Fibroblast of skin of abdomen (primary cell): ENCODE measurements at regions not wholly inside any gene's neighbourhood (a gene's known extent, or its start where the extent isn't known, plus 50 kb on each side); places are given as distances from the start of the nearest gene placed in this dataset.
A peak's percentile ranks its signal among the peaks of the same experiment; 100 is the strongest.

Source experiments
- DNase-seq: peaks from one replicate; pipeline ENCODE4 v3.0.0-alpha.2; 2013

- DNase-seq: no peak
Measured at GRCh38 chr2:111219285-111219684, 98.6 kb downstream of the BCL2L11 start.

- DNase-seq: no peak
Measured at GRCh38 chr2:111219734-111220505, 99.2 kb downstream of the BCL2L11 start.

- DNase-seq: no peak
Measured at GRCh38 chr2:111220962-111221361, 100.2 kb downstream of the BCL2L11 start.

DNA sequence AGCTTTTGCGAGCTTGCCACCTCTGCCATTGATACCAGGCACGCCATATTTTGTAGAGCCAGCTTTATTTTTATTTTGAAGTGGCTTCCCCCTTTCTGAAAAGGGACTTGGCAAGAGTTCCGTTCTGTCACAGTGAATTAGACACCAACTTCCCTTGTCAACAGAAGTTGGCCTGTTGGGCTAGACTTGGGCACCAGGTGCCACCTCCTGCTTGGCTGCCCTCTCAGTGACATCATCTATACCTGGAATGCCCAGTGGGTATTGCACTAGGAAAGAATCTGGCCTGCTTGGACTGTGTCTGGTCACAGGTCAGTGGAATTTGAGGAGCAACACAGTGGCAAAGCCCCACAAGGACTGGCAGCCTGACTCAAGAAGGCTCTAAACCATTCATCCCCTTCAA is 101.0 kb downstream of the BCL2L11 start:
- DNase-seq: no peak

DNA sequence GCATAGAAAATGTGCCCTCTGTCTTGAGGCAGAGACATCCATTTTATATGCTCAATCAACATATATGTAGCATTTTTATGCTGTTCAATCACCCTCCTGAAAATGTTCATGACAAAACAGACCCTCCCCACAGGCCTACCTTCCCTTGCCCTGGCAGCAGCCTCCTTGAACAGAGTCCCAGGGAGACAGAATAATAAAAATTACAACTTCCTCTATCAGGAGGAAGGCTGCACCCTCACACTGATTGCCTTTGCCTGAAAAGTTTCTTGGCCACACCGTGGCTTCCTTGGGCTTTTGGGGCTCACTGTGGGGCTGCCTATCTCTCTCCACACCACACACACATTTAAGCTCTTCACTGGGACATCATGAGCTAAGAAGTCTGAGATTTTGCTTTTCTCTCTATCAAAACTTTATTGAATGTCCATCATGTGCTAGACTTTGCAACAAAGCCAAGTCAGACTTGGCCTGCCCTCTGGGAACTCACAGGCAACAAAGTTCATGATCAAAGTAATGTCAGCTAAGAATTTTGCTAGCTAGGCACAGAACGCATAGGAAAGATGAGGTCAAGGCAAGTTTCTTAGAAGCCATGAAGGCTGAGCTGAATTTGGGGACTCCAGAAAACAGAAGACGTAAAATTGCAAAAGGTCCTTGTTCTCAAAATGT is 101.6 kb downstream of the BCL2L11 start:
- DNase-seq: no peak

GRCh38 chr2:111225856-111226255 is 105.1 kb downstream of the BCL2L11 start:
- no peak for DNase-seq

DNA sequence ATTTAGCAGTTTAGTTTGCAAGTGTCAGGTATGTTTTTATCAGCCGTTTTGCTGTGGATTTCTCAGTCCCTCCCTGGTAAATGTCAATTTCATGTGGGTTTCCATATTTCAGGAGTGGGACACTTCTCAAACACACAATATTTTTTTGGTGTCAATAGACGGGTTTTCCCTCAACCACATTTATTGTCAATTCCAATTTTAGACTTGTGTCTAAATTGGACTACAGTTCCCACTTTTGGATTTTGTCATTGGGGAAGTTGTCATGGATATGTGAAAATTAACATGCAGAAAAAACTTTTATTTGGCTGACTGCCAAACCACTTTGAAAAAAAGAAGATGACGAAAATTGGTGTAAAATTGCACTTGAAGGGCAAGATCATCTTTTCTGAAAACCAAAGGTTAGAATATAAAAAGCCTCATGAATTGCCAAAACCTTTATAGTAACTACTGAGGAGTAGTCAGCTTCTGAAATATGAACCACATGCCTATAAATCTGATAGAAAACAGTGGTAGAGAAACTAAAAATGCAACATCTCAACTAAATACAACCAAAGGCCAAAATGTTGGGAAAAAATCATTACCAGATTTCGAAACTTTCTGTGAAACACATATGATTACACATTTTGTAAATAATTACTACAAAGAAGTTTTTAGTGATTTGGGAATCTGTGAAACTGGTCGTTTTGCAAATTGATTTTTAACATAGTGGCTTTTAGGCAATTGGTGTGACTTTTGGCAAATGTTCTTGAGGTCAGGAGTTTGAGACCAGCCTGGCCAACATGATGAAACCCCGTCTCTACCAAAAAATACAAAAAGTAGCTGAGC is 106.4 kb downstream of the BCL2L11 start:
- DNase-seq: peak; percentile 79

DNA sequence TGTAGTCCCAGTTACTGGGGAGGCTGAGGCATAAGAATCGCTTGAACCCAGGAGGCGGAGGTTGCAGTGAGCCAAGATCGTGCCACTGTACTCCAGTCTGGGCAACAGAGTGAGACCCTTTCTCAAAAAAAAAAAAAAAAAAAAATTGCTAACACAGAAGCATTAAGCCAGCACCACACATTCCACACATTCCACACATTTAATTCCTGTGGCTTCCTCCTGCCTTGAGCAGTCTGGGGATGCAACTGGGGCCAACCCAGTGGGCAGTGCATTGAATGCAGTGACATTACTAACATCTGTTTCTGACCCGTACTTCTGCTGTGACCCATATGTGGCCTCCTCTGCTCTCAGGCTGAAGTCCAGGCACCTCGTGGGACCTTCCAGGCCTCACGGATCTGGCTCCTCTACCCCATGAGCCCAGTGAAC is 107.0 kb downstream of the BCL2L11 start:
- peak; percentile 91 for DNase-seq

GRCh38 chr2:111231532-111232252 is 111.0 kb downstream of the BCL2L11 start:
- DNase-seq: no peak

DNA sequence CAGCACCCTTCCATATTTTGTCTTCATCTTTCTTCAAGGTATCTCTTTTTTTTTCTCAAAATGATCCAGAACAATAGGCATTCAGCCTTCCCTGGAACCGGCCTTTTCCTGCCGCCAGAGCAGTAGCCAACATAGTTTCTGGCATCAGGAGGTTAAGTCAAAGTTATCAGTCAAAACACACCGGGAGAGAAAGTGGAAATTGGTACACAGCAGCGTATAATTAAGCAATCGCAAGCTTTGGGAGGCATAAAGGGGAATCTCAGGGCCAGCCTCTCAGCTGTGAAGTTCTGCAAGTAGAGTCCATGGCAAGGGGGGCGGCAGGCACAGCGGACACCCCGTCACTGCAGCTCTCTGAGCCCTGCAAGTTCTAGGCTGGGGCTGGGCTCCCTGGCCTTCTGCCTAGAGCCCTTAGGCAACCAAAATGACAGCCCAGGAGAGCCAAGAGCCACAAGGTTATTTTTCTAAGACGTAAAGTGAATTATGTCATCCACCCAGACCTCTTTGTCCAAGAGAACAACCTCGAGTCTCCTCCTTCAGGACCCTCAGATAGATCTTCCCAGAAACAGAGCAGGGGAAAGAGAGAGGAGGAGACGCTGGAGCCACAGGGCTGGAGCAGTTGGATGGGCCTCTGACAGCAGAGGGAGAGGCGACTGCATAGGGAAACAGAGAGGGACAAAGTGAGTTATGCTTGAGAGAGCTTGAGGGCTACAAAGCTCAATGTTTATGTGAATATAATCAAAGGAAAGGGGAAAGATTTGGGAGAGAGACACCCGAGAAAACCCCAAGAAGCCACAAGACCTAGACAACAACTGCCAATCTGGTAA is 114.7 kb downstream of the BCL2L11 start:
- DNase-seq: no peak

- no peak for DNase-seq
Measured at GRCh38 chr2:111236025-111236424, 115.3 kb downstream of the BCL2L11 start.

GRCh38 chr2:111238296-111238695 is 117.6 kb downstream of the BCL2L11 start:
- DNase-seq: no peak

- no peak for DNase-seq
Measured at GRCh38 chr2:111239107-111239506, 118.4 kb downstream of the BCL2L11 start.

GRCh38 chr2:111239581-111240249 is 119.0 kb downstream of the BCL2L11 start:
- no peak for DNase-seq

DNA sequence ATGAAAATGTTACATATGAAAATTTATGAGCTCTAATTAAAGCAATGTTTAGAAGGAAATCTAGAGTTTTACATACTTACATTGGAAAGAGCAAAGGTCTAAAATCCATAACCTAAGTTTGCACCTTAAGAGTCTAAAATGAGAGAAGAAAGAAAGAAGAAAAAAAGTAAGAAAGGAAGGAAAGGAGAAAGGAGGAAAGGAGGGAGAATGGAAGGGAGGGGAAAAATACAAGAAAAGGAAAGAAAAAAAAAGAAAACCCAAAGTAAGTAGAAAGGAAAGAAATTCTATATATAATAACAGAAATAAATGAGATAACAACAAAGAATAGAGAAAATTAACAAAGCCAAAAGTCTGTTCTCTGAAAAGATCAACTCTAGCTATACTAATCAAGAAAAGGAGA is 122.6 kb downstream of the BCL2L11 start:
- DNase-seq: no peak

DNA sequence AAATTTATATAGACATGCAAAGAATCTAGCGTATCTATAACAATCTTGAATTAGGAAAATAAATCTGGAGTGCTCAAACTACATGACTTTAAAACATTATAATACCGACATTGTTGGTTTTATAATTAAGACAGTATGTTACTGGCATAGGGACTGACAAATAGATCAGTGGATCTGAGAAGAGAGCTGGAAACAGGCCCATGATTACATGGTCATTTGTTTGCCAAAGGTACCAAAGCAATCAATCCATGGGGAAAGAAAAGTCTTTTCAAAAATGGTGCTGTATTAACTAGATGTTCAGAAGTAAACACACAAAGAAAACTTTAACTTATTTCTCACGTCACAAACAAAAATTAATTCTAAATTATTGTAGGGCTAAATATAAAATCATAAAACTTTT is 124.2 kb downstream of the BCL2L11 start:
- no peak for DNase-seq

GRCh38 chr2:111246620-111247061 is 125.9 kb downstream of the BCL2L11 start:
- no peak for DNase-seq

DNA sequence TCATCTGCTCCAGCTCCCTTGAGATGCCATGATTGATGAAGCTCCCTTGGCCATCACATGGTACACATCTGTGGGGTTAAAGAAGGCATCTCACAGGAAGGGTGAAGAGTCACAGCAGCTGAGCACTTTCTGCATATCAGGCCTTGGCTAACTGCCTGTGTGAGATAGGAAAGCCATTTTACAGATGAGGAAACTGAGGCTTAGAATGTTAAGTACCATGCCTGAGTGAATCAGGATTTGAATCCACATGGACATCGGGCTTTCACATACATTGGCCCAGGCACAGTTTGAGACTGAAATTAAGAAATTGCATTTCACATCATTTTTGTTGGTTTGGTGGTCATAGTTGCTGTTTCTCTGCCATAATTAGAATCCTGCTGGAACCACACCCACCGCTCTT is 126.8 kb downstream of the BCL2L11 start:
- DNase-seq: no peak

- no peak for DNase-seq
Measured at GRCh38 chr2:111249806-111250205, 129.1 kb downstream of the BCL2L11 start.

- peak; percentile 40 for DNase-seq
Measured at GRCh38 chr2:111250448-111251030, 129.8 kb downstream of the BCL2L11 start.

DNA sequence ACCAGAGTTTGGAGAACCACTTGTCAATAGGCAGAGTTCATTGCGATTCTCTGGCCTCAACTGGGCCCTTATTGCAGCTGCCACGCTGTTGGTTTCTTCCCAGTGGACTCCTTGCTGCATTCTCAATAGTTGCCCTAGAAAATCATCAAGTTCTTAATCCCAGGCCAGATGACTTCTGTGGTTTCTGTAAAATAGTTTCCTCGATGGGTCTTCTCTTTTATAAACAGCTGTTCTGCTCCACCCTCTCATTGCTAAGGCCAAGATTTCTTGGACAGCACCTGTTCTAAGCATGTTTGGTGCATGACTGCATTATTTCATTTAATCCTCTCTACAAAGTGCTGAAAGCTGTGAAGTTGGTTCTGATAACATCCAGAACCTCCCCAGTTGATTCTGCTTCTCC is 131.0 kb downstream of the BCL2L11 start:
- DNase-seq: no peak
